Pancreas (tissue), 10 donors: ENCODE measurements at regions not wholly inside any gene's neighbourhood (a gene's known extent, or its start where the extent isn't known, plus 50 kb on each side); places are given as distances from the start of the nearest gene placed in this dataset.
A peak's percentile ranks its signal among the peaks of the same experiment; 100 is the strongest.

Source experiments
- ATAC-seq, 4 donors: fragments of 200-7000 bp; cut with Tn5 transposase; one replicate each; pipeline versions ENCODE4 v1.8.0 to v1.9.1; 2020; ENCODE audit warnings: mild to moderate bottlenecking in 4 of 4, moderate library complexity in 4 of 4
- DNase-seq, 6 donors: peaks; one replicate each; pipeline ENCODE4 v3.0.0-alpha.2; 2020
- FAIRE-seq: peaks from 2 replicates; lab custom pipeline; 2012; peaks lifted over from hg19 to GRCh38; lab: Jason Lieb, UNC
- H3K27ac ChIP-seq, 4 donors: fragments of 200-600 bp; sonication (generic); 1 replicate in 3 of 4; 2 replicates in 1 of 4; pipeline versions ENCODE4 v1.5.0 to v1.8.0; 2020
- H3K27me3 ChIP-seq, 4 donors: fragments of 200-600 bp; one replicate each; pipeline ENCODE4 v1.8.0; 2021
- H3K36me3 ChIP-seq, 3 donors: fragments of 200-600 bp; sonication (generic) in 1 of 3; one replicate each; pipeline versions ENCODE4 v1.5.0 to v1.8.0; 2020 to 2021
- H3K4me1 ChIP-seq, 3 donors: fragments of 200-600 bp; one replicate each; pipeline ENCODE4 v1.8.0; 2021
- H3K4me3 ChIP-seq, 4 donors: fragments of 200-600 bp; sonication (generic) in 2 of 4; one replicate each; pipeline versions ENCODE4 v1.5.0 to v1.8.0; 2020 to 2021
- H3K9me3 ChIP-seq, 4 donors: fragments of 200-600 bp; one replicate each; pipeline ENCODE4 v1.8.0; 2021
- WGBS, 2 donors: extraction: QIAGEN DNeasy Blood & Tissue Kit; methylation state at CpG; one replicate each; pipeline ENCODE4 v1.1.7; 2013; 5-methylcytosine and 5-hydroxymethylcytosine counted together
- intact Hi-C, 3 donors: fragments of 100-400 bp; cut with DNase I; formaldehyde crosslinking; loops; one replicate each; pipeline versions ENCODE4 v1.11.1 to v1.14.2; 2022
- TF ChIP-seq, protein P1 (sequence below), 4 donors: fragments of 200-600 bp; sonication (generic) in 3 of 4; IDR thresholded peaks; one replicate each; pipeline versions ENCODE4 v1.5.0 to v1.8.0; 2021; ENCODE audit warnings: antibody characterized with exemption in 4 of 4
- donor health status: healthy with polysubstance abuse.
- donor health status: DM: no; HTN: no; CAD: no; lungs with moderate emphysema.
- donor health status: DM: no; HTN: no; CAD: no.
- donor health status: control.
- donor health status: control.
- donor health status: Bipolar disorder and iron deficiency.
- donor health status: DM: yes; HTN: yes; CAD: no.
- donor health status: DM: no; HTN: no; CAD: no.
- donor health status: DM: no; HTN: no; CAD: no.
- donor health status: DM: yes; HTN: yes; CAD: no.

DNA sequence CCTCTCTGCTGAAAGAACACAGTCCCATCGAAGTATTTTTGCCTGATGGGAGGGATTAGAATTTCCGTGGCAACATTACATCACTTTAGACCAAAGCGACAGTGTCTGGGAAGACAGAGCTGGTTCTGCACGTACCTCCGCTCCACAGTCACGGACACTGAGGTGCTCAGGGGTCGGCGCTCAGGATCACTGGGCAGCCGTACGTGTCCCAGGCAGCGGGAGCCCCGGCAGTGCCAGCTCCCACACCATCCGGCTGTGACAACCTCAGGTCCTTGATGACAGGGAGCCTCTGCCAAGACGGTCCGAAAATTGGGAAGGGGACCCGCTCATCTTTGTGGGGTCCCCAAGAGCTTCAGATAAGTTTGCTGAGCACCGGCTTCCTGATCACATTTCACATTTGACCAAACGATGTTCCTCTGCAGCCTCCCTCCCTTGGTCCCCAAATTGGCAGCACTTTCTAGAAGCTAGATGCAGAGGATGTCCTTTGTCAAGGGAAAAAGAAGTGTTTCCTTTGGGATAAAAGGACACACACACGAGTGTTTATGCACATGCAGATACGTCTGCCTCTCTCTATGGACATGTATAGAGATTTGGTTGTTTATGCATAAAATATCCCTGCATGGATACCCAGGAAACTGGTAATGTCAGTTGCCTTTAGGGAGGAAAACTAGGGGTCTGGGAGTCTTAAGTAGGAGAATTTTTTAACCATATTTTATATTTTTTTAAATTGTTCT, 61.6 kb upstream of the LINC01488 start:
- peak in 1 of 6 donors; percentile 46 for DNase-seq
- Histone ChIP-seq H3K27ac (no peak overlapping the region), H3K4me1 (no peaks in the 10 kb centered on the region), H3K27me3 (no peaks in the 10 kb centered on the region), H3K4me3 (no peak overlapping the region), H3K9me3 (no peaks in the 10 kb centered on the region), H3K36me3 (no peaks in the 10 kb centered on the region)
- FAIRE-seq, result no peak
- TF ChIP-seq, protein P1, sequence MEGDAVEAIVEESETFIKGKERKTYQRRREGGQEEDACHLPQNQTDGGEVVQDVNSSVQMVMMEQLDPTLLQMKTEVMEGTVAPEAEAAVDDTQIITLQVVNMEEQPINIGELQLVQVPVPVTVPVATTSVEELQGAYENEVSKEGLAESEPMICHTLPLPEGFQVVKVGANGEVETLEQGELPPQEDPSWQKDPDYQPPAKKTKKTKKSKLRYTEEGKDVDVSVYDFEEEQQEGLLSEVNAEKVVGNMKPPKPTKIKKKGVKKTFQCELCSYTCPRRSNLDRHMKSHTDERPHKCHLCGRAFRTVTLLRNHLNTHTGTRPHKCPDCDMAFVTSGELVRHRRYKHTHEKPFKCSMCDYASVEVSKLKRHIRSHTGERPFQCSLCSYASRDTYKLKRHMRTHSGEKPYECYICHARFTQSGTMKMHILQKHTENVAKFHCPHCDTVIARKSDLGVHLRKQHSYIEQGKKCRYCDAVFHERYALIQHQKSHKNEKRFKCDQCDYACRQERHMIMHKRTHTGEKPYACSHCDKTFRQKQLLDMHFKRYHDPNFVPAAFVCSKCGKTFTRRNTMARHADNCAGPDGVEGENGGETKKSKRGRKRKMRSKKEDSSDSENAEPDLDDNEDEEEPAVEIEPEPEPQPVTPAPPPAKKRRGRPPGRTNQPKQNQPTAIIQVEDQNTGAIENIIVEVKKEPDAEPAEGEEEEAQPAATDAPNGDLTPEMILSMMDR (IDR thresholded peaks at IDR 0.05), result no peak
- 68 to 79% methylated on average over 20 of the region's 20 CpGs for WGBS, 2 donors
- intact Hi-C loops, result no loop called here
- ATAC-seq, result no peak

DNA sequence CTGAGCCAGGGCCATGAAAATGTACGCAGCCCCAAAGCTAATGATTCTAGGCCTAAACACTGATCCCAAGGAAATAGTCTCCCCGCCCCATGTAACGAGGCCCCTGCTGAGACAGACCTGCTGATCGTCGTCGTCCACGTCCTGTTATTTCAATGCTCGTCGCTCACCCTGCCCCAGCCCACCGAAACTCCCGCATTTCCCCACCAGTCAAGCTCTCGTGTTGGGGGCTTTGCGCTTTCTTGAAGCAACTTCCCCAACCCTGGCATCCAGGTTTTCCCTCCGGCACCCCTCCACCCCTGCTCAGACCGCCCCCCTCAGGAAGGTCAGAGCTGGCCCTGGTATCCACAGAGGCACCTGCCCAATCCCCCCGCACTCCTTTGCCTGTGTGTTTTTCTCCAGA, 58.8 kb upstream of the LINC01488 start:
- FAIRE-seq, result no peak
- no peak for DNase-seq
- intact Hi-C loops, result no loop called here

DNA sequence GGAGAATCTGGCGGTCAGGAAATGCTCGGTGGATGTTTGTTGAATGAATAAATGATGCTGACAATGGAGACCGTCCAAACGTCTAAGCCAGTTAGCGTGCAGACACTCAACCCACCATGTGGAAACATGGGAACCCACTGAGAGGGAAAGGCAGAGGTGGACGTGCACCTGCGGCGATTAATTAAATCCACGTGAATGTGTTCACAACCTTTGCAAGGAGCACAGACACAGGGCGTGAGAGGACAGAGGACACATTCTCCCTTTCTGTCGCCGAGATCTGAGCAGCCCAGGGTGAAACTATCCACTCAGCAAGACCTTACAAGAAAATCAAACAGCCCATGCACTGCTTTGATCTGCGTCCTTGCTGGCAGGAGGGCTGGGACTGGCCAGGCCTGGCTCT, 58.3 kb upstream of the LINC01488 start:
- ATAC-seq (no peak), DNase-seq (no peak), FAIRE-seq (no peak)
- TF ChIP-seq, protein P1 (IDR thresholded peaks at IDR 0.05), result no peak
- H3K9me3 ChIP-seq, result no peaks in the 10 kb centered on the region
- no peak overlapping the region for H3K27ac ChIP-seq
- intact Hi-C loops, result no loop called here
- no peaks in the 10 kb centered on the region for H3K4me1 ChIP-seq
- H3K36me3 ChIP-seq, result no peaks in the 10 kb centered on the region
- H3K27me3 ChIP-seq, result no peaks in the 10 kb centered on the region
- 78 to 88% methylated on average over 13 of the region's 13 CpGs for WGBS, 2 donors
- no peak overlapping the region for H3K4me3 ChIP-seq

More for the DNA sequence above, 58.8 kb upstream of the LINC01488 start:
- Histone ChIP-seq H3K27ac (no peak overlapping the region), H3K4me3 (no peak overlapping the region), H3K36me3 (no peaks in the 10 kb centered on the region), H3K27me3 (no peaks in the 10 kb centered on the region), H3K9me3 (no peaks in the 10 kb centered on the region), H3K4me1 (no peaks in the 10 kb centered on the region)
- WGBS, 2 donors, result 83 to 94% methylated on average over 16 of the region's 16 CpGs
- no peak for ATAC-seq
- TF ChIP-seq, protein P1 (IDR thresholded peaks at IDR 0.05), result no peak

DNA sequence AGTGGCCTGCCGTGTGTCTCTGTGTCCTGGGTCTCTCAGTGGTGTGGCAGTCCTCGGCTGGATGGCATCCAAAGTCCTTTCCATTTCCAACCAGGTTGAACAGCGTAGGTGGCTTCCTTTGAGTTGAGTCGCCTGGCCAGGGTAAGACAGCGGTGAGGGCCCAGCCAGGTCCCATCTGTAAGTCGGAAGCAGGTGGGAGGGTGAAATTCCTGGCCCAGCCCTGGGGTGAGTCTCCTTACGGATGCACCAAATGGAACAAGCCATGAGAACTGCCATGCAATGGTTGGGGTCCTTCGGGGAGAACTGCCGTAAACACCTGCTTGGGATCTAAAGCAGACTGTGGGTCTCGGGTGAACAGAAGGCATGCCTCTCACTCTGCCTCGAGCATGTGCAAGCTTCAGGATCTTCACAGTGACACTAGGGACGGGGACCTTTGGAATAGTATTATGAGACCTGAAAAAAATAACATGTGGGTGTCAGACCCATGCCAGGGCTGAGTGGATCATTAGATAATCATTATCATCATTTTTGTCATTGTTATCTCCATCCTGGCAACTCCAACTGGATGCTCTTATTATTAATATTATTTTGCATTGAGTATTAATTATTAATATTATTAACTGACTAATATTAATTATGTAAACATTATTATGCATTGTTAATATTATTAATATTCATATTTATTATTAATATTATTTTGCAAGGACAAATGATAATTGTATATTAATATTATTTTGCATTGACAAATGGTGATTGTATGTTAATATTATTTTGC, 57.7 kb upstream of the LINC01488 start:
- no peak for DNase-seq
- WGBS, 2 donors, result 83 to 88% methylated on average over 12 of the region's 12 CpGs

More for the DNA sequence above, 57.7 kb upstream of the LINC01488 start:
- no peaks in the 10 kb centered on the region for H3K4me1 ChIP-seq
- TF ChIP-seq, protein P1 (IDR thresholded peaks at IDR 0.05), result no peak
- FAIRE-seq (no peak), ATAC-seq (no peak)
- no peak overlapping the region for H3K27ac ChIP-seq
- no peaks in the 10 kb centered on the region for H3K27me3 ChIP-seq
- H3K4me3 ChIP-seq, result no peak overlapping the region
- intact Hi-C loops, result no loop called here
- no peaks in the 10 kb centered on the region for H3K9me3 ChIP-seq
- H3K36me3 ChIP-seq, result no peaks in the 10 kb centered on the region
